ENCODE measurements at regions not wholly inside any gene's neighbourhood (a gene's known extent, or its start where the extent isn't known, plus 50 kb on each side); places are given as distances from the start of the nearest gene placed in this dataset.

- H4K91ac ChIP-seq (ENCODE audit: insufficient read length, low read depth, low read length), result no peak overlapping the region
- no peak overlapping the region for H2BK12ac ChIP-seq (ENCODE audit: insufficient read length, low read depth, low read length)
- no peak overlapping the region for H3K9ac ChIP-seq (ENCODE audit: extremely low read depth, insufficient read length, low read length)
- no peak overlapping the region for H2BK20ac ChIP-seq (ENCODE audit: low read depth, low read length, poor library complexity, severe bottlenecking)
- no peaks in the 10 kb centered on the region for H4K20me1 ChIP-seq (ENCODE audit: control insufficient read depth, insufficient read depth, insufficient read length)
- no peak overlapping the region for H4K8ac ChIP-seq (replicated peaks; ENCODE audit: insufficient read length, low read depth, low read length)
- no peak overlapping the region for H2AK5ac ChIP-seq (ENCODE audit: insufficient read length, low read length)
- TF ChIP-seq, protein P1, sequence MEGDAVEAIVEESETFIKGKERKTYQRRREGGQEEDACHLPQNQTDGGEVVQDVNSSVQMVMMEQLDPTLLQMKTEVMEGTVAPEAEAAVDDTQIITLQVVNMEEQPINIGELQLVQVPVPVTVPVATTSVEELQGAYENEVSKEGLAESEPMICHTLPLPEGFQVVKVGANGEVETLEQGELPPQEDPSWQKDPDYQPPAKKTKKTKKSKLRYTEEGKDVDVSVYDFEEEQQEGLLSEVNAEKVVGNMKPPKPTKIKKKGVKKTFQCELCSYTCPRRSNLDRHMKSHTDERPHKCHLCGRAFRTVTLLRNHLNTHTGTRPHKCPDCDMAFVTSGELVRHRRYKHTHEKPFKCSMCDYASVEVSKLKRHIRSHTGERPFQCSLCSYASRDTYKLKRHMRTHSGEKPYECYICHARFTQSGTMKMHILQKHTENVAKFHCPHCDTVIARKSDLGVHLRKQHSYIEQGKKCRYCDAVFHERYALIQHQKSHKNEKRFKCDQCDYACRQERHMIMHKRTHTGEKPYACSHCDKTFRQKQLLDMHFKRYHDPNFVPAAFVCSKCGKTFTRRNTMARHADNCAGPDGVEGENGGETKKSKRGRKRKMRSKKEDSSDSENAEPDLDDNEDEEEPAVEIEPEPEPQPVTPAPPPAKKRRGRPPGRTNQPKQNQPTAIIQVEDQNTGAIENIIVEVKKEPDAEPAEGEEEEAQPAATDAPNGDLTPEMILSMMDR (conservative IDR thresholded peaks at IDR 0.05), result no peak
- no peak overlapping the region for H3K14ac ChIP-seq (ENCODE audit: insufficient read depth, low read length)
- H2BK120ac ChIP-seq (ENCODE audit: low read depth, low read length, poor library complexity, severe bottlenecking), result no peak overlapping the region
- H3K79me1 ChIP-seq (ENCODE audit: insufficient read depth, low read depth, low read length, poor library complexity, severe bottlenecking), result no peaks in the 10 kb centered on the region
- no peaks in the 10 kb centered on the region for H3K79me2 ChIP-seq (ENCODE audit: insufficient read depth, low read length)
- Mint-ChIP-seq H3K4me1 (peaks cover 16 to 23% of the 10 kb centered on the region in 2 experiments), H3K36me3 (ENCODE audit: insufficient read depth in 1 of 3, low read depth in 3 of 3) (no peaks in the 10 kb centered on the region), H3K27me3 (ENCODE audit: low read depth) (no peaks in the 10 kb centered on the region), H3K27ac (no peak overlapping the region), H3K9me3 (no peaks in the 10 kb centered on the region), H3K4me3 (no peak overlapping the region)
- H3K56ac ChIP-seq (ENCODE audit: insufficient read length, low read depth, low read length), result no peak overlapping the region
- no peak for DNase-seq
- no peak overlapping the region for H2AFZ ChIP-seq (ENCODE audit: low read length)
- no peak overlapping the region for H2BK15ac ChIP-seq (ENCODE audit: low read depth, low read length)
- no peak overlapping the region for H3K23ac ChIP-seq (ENCODE audit: insufficient read length, low read depth, low read length)
- no peaks in the 10 kb centered on the region for H3K9me3 ChIP-seq (ENCODE audit: control insufficient read depth, low read depth, low read length)
- no peak overlapping the region for H2BK5ac ChIP-seq (ENCODE audit: insufficient read length, low read length)
- WGBS (ENCODE audit: extremely low coverage, insufficient read length, low lambda C conversion rate), result no CpG with 5 or more reads among the region's 2 CpGs
- no peak overlapping the region for H3K4ac ChIP-seq (ENCODE audit: low read depth, low read length)
- no peaks in the 10 kb centered on the region for H3K27me3 ChIP-seq (ENCODE audit: insufficient read depth, low read length)
- no peak overlapping the region for H4K5ac ChIP-seq (ENCODE audit: insufficient read length, low read depth, low read length)
- no peaks in the 10 kb centered on the region for H3K23me2 ChIP-seq (ENCODE audit: insufficient read length, low read depth, low read length, poor library complexity, severe bottlenecking)
- no peak overlapping the region for H3T11ph ChIP-seq (ENCODE audit: low read length)
- H3K4me2 ChIP-seq (ENCODE audit: insufficient read depth, insufficient read length, low read length), result no peak overlapping the region
- no peak overlapping the region for H3K27ac ChIP-seq (ENCODE audit: insufficient read length, low read depth, low read length)
- no peaks in the 10 kb centered on the region for H3K4me1 ChIP-seq (ENCODE audit: insufficient read depth, low read length)
- no peak overlapping the region for H3K18ac ChIP-seq (ENCODE audit: insufficient read length, low read depth, low read length)
These were observed 91.1 kb upstream of the ZBTB18 start for GRCh38 chr1:243959998-243960397.

All from H9 (cell line).